DMS53 (cell line): ENCODE measurements at regions not wholly inside any gene's neighbourhood (a gene's known extent, or its start where the extent isn't known, plus 50 kb on each side); places are given as distances from the start of the nearest gene placed in this dataset.

Source experiments
- DNase-seq: peaks from one replicate; lab custom pipeline; 2025; lab: John Stamatoyannopoulos, UW

GRCh38 chr13:112124141-112124540 lies 57.2 kb downstream of the SOX1 start:
- no peak for DNase-seq

- no peak for DNase-seq
Observed at GRCh38 chr13:112127564-112128330, 60.8 kb downstream of the SOX1 start.

- DNase-seq = no peak
Observed at GRCh38 chr13:112128331-112128610, 61.3 kb downstream of the SOX1 start.

- no peak for DNase-seq
Observed at GRCh38 chr13:112130418-112130817, 63.5 kb downstream of the SOX1 start.

- DNase-seq = no peak
Observed at GRCh38 chr13:112131081-112131712, 64.2 kb downstream of the SOX1 start.

GRCh38 chr13:112131713-112132113 lies 64.8 kb downstream of the SOX1 start:
- no peak for DNase-seq

- no peak for DNase-seq
Observed at GRCh38 chr13:112132142-112132541, 65.2 kb downstream of the SOX1 start.

- DNase-seq = no peak
Observed at GRCh38 chr13:112132619-112133018, 65.7 kb downstream of the SOX1 start.

GRCh38 chr13:112133499-112134390 lies 66.8 kb downstream of the SOX1 start:
- no peak for DNase-seq

GRCh38 chr13:112134391-112135075 lies 67.6 kb downstream of the SOX1 start:
- DNase-seq = no peak

GRCh38 chr13:112136095-112136494 lies 69.1 kb downstream of the SOX1 start:
- no peak for DNase-seq

- DNase-seq = no peak
Observed at GRCh38 chr13:112137144-112137543, 70.2 kb downstream of the SOX1 start.

GRCh38 chr13:112140366-112140765 lies 73.4 kb downstream of the SOX1 start:
- no peak for DNase-seq

GRCh38 chr13:112141643-112142400 lies 74.9 kb downstream of the SOX1 start:
- no peak for DNase-seq

- DNase-seq = no peak
Observed at GRCh38 chr13:112142401-112142930, 75.5 kb downstream of the SOX1 start.

- DNase-seq = no peak
Observed at GRCh38 chr13:112143046-112143752, 76.2 kb downstream of the SOX1 start.

- DNase-seq = no peak
Observed at GRCh38 chr13:112143753-112144615, 77.0 kb downstream of the SOX1 start.

- DNase-seq = no peak
Observed at GRCh38 chr13:112144616-112145550, 77.9 kb downstream of the SOX1 start.
